Spleen (tissue), 11 donors: ENCODE measurements at regions not wholly inside any gene's neighbourhood (a gene's known extent, or its start where the extent isn't known, plus 50 kb on each side); places are given as distances from the start of the nearest gene placed in this dataset.

ENCODE experiments used
- DNase-seq: peaks from one replicate; pipeline ENCODE4 v3.0.0-alpha.2; 2020
- H3K27ac ChIP-seq, 8 donors: fragments of 200-600 bp; sonication (generic) in 7 of 8; 1 replicate in 4 of 8; 2 replicates in 4 of 8; pipeline versions ENCODE4 v1.5.0 to v1.8.0; 2016 to 2021; ENCODE audit warnings: inconsistent platforms in 4 of 8, mild to moderate bottlenecking in 4 of 8, moderate library complexity in 1 of 8
- H3K27me3 ChIP-seq, 7 donors: fragments of 200-600 bp; sonication (generic) in 6 of 7; replicated peaks in 1 of 7; 1 replicate in 4 of 7; 2 replicates in 3 of 7; pipeline versions ENCODE4 v1.5.0 to v1.8.0; 2016 to 2021; ENCODE audit warnings: inconsistent platforms in 3 of 7, mild to moderate bottlenecking in 1 of 7
- H3K36me3 ChIP-seq, 6 donors: fragments of 200-600 bp; sonication (generic) in 5 of 6; 1 replicate in 4 of 6; 2 replicates in 2 of 6; pipeline versions ENCODE4 v1.5.0 to v1.8.0; 2016 to 2021; ENCODE audit warnings: inconsistent platforms in 2 of 6
- H3K4me1 ChIP-seq, 6 donors: fragments of 200-600 bp; sonication (generic) in 5 of 6; 1 replicate in 3 of 6; 2 replicates in 3 of 6; pipeline versions ENCODE4 v1.5.0 to v1.8.0; 2016 to 2021; ENCODE audit warnings: inconsistent platforms in 3 of 6
- H3K4me3 ChIP-seq, 8 donors: fragments of 200-600 bp; sonication (generic) in 7 of 8; 1 replicate in 4 of 8; 2 replicates in 4 of 8; pipeline versions ENCODE4 v1.5.0 to v1.8.0; 2016 to 2021; ENCODE audit warnings: inconsistent platforms in 4 of 8, mild to moderate bottlenecking in 4 of 8, moderate library complexity in 2 of 8
- H3K9me3 ChIP-seq, 8 donors: fragments of 200-600 bp; sonication (generic) in 7 of 8; 1 replicate in 4 of 8; 2 replicates in 4 of 8; pipeline versions ENCODE4 v1.5.0 to v1.8.0; 2016 to 2021; ENCODE audit warnings: inconsistent platforms in 4 of 8
- POLR2A ChIP-seq, 3 donors: fragments of 450-650 bp; IDR thresholded peaks; one replicate each; pipeline ENCODE4 v1.5.1; 2017; ENCODE audit warnings: antibody characterized with exemption in 3 of 3, mild to moderate bottlenecking in 1 of 3
- POLR2AphosphoS5 ChIP-seq, 3 donors: sonication (generic); formaldehyde crosslinking; IDR thresholded peaks; one replicate each; pipeline ENCODE4 v1.5.1; 2017; ENCODE audit warnings: antibody characterized with exemption in 3 of 3
- WGBS, 5 donors: extraction: QIAGEN DNeasy Blood & Tissue Kit in 3 of 5; methylation state at CpG; one replicate each; pipeline versions ENCODE4 v1.1.5 to v1.1.7; 2013 to 2018; 5-methylcytosine and 5-hydroxymethylcytosine counted together
- intact Hi-C: fragments of 100-400 bp; cut with DNase I; formaldehyde crosslinking; loops from one replicate; pipeline ENCODE4 v1.15.0; 2023; ENCODE audit warnings: low total_unique reads
- TF ChIP-seq, protein P1 (sequence below), 11 experiments: fragments of 200-600 bp in 7 of 11; fragments of 450-650 bp in 4 of 11; sonication (generic) in 4 of 11; IDR thresholded peaks in 8 of 11; conservative IDR thresholded peaks in 3 of 11; 1 replicate in 7 of 11; 2 replicates in 4 of 11; pipeline versions ENCODE4 v1.4.0 to v1.8.0; 2016 to 2021; ENCODE audit warnings: antibody characterized with exemption in 11 of 11, inconsistent platforms in 4 of 11, mild to moderate bottlenecking in 1 of 11
- donor health status: healthy with polysubstance abuse.
- donor health status: DM: no; HTN: no; CAD: no; lungs with moderate emphysema.
- donor health status: DM: no; HTN: no; CAD: no.
- donor health status: Bipolar disorder and iron deficiency.
- donor health status: healthy.
- donor health status: DM: no; HTN: no; CAD: no.
- donor health status: DM: yes; HTN: yes; CAD: no.

DNA sequence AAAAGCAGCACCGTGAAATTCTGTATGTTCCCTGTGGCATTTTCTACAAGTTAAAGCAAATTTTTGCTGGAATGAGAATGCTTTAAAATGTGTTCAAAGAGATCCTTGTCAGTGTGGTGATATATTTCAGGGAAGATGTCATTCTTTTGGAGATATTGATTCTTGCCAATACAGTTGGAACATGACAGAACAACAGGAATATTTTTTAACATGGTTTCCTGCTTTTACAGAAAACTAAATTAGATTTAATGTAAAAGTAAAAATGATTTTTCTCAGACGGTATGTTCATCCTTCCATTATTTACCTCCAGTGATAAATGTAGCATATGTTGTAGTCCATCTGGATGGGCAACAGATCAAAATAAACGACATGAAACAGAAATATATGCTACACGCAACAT lies 474.8 kb downstream of the TMA16 start:
- no peak overlapping the region for H3K27ac ChIP-seq
- no peaks in the 10 kb centered on the region for H3K4me1 ChIP-seq
- WGBS, 5 donors: 83 to 92% (median 86%) methylated on average over 4 of the region's 4 CpGs
- no peaks in the 10 kb centered on the region for H3K36me3 ChIP-seq
- no peaks in the 10 kb centered on the region for H3K27me3 ChIP-seq
- no peaks in the 10 kb centered on the region for H3K9me3 ChIP-seq
- no peak overlapping the region for H3K4me3 ChIP-seq
- intact Hi-C loops: no loop called here
- no peak for DNase-seq
- TF ChIP-seq POLR2A (IDR thresholded peaks at IDR 0.05): no peak
- TF ChIP-seq, protein P1, sequence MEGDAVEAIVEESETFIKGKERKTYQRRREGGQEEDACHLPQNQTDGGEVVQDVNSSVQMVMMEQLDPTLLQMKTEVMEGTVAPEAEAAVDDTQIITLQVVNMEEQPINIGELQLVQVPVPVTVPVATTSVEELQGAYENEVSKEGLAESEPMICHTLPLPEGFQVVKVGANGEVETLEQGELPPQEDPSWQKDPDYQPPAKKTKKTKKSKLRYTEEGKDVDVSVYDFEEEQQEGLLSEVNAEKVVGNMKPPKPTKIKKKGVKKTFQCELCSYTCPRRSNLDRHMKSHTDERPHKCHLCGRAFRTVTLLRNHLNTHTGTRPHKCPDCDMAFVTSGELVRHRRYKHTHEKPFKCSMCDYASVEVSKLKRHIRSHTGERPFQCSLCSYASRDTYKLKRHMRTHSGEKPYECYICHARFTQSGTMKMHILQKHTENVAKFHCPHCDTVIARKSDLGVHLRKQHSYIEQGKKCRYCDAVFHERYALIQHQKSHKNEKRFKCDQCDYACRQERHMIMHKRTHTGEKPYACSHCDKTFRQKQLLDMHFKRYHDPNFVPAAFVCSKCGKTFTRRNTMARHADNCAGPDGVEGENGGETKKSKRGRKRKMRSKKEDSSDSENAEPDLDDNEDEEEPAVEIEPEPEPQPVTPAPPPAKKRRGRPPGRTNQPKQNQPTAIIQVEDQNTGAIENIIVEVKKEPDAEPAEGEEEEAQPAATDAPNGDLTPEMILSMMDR (IDR thresholded peaks at IDR 0.05 in 8 of 11, conservative IDR thresholded peaks at IDR 0.05 in 3 of 11): no peak
- no peak for TF ChIP-seq POLR2AphosphoS5 (IDR thresholded peaks at IDR 0.05)

GRCh38 chr4:163976588-163976987 lies 482.1 kb downstream of the TMA16 start:
- H3K27me3 ChIP-seq: no peaks in the 10 kb centered on the region
- intact Hi-C loops: no loop called here
- no peaks in the 10 kb centered on the region for H3K4me1 ChIP-seq
- no peak overlapping the region for H3K27ac ChIP-seq
- 76 to 91% (median 81%) methylated on average over 6 of the region's 6 CpGs for WGBS, 5 donors
- no peak overlapping the region for H3K4me3 ChIP-seq
- DNase-seq: no peak
- TF ChIP-seq, protein P1 (IDR thresholded peaks at IDR 0.05 in 8 of 11, conservative IDR thresholded peaks at IDR 0.05 in 3 of 11): no peak
- TF ChIP-seq POLR2A (IDR thresholded peaks at IDR 0.05): no peak
- TF ChIP-seq POLR2AphosphoS5 (IDR thresholded peaks at IDR 0.05): no peak
- no peaks in the 10 kb centered on the region for H3K36me3 ChIP-seq
- H3K9me3 ChIP-seq: no peaks in the 10 kb centered on the region

DNA sequence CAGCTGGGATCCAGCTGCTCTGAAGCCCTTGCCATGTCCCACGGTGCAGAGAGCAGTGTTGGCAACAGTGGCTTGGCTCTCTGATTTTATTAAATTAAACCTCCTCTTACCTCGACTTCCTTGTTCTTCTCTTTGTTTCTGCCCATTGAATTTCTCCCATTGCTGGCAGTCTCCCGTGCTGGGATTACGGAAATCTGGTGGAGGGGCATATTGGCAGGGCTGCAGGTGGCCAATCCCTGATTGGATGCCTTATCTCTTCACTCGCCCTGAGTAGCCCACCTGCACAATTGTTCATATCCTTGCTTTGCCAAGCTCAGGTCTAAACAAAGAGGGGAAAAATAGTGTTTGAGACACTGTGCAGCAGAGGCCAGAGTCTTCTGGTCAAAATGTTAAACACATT lies 493.9 kb downstream of the TMA16 start:
- H3K4me3 ChIP-seq: no peak overlapping the region
- no peaks in the 10 kb centered on the region for H3K4me1 ChIP-seq
- TF ChIP-seq, protein P1 (IDR thresholded peaks at IDR 0.05 in 8 of 11, conservative IDR thresholded peaks at IDR 0.05 in 3 of 11): no peak
- TF ChIP-seq POLR2AphosphoS5 (IDR thresholded peaks at IDR 0.05): no peak
- TF ChIP-seq POLR2A (IDR thresholded peaks at IDR 0.05): no peak
- H3K36me3 ChIP-seq: no peaks in the 10 kb centered on the region
- no peaks in the 10 kb centered on the region for H3K9me3 ChIP-seq
- WGBS, 5 donors: 71 to 84% (median 73%) methylated on average over 5 of the region's 5 CpGs
- no peak for DNase-seq
- H3K27ac ChIP-seq: no peak overlapping the region
- no peaks in the 10 kb centered on the region for H3K27me3 ChIP-seq
- intact Hi-C loops: no loop called here

- Histone ChIP-seq H3K36me3 (no peaks in the 10 kb centered on the region), H3K4me3 (no peak overlapping the region), H3K9me3 (no peaks in the 10 kb centered on the region), H3K27me3 (no peaks in the 10 kb centered on the region), H3K4me1 (no peaks in the 10 kb centered on the region), H3K27ac (no peak overlapping the region)
- DNase-seq: no peak
- TF ChIP-seq, protein P1 (IDR thresholded peaks at IDR 0.05 in 8 of 11, conservative IDR thresholded peaks at IDR 0.05 in 3 of 11): no peak
- TF ChIP-seq POLR2AphosphoS5 (IDR thresholded peaks at IDR 0.05): no peak
- TF ChIP-seq POLR2A (IDR thresholded peaks at IDR 0.05): no peak
- 65 to 70% (median 68%) methylated on average over 6 of the region's 6 CpGs for WGBS, 5 donors
- intact Hi-C loops: no loop called here
Measured at GRCh38 chr4:163988865-163989264, 494.4 kb downstream of the TMA16 start.
